ENCODE measurements at regions not wholly inside any gene's neighbourhood (a gene's known extent, or its start where the extent isn't known, plus 50 kb on each side); places are given as distances from the start of the nearest gene placed in this dataset.

DNA sequence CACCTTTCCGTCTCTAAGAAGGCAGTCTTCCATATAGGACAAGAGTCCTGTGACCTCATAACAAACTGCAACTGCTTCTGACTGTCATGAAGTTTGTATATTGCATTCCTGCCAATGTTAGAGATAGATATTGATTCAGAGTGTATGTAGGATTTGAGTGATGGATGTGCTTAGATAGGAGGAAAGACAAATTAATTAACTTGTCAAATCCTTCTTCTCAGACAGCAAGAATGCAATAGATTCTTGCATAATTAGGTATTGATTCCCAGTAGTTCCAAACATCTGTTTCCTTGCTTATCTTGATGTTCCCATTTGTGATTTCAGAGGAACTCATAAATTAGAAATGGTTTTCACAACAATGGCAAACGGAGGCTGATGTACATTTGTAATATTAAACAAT lies 555.3 kb downstream of the TRAM1L1 start:
- TF ChIP-seq, protein P1, sequence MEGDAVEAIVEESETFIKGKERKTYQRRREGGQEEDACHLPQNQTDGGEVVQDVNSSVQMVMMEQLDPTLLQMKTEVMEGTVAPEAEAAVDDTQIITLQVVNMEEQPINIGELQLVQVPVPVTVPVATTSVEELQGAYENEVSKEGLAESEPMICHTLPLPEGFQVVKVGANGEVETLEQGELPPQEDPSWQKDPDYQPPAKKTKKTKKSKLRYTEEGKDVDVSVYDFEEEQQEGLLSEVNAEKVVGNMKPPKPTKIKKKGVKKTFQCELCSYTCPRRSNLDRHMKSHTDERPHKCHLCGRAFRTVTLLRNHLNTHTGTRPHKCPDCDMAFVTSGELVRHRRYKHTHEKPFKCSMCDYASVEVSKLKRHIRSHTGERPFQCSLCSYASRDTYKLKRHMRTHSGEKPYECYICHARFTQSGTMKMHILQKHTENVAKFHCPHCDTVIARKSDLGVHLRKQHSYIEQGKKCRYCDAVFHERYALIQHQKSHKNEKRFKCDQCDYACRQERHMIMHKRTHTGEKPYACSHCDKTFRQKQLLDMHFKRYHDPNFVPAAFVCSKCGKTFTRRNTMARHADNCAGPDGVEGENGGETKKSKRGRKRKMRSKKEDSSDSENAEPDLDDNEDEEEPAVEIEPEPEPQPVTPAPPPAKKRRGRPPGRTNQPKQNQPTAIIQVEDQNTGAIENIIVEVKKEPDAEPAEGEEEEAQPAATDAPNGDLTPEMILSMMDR (IDR thresholded peaks at IDR 0.05; ENCODE audit: insufficient read depth, low read length): no peak
- TF ChIP-seq GABPA (IDR thresholded peaks at IDR 0.05; ENCODE audit: low read depth) (no peak), POLR2AphosphoS5 (IDR thresholded peaks at IDR 0.05; ENCODE audit: low read depth) (no peak)

Measured in HL-60 (cell line).